K562 (cell line): ENCODE measurements at regions not wholly inside any gene's neighbourhood (a gene's known extent, or its start where the extent isn't known, plus 50 kb on each side); places are given as distances from the start of the nearest gene placed in this dataset.

Experiments
- ATAC-seq: fragments of 200-7000 bp; cut with Tn5 transposase; 3 replicates; pipeline ENCODE4 v1.9.1; 2020; ENCODE audit warnings: moderate library complexity
- BruUV-seq: library from RNA; stranded (reverse); fragments of 400-500 nt; replicated peaks from 2 replicates; lab custom pipeline; 2021; lab: Mats Ljungman, UMichigan
- CTCF ChIA-PET: fragments of 300-600 bp; formaldehyde crosslinking; extraction: SDS; loops from one replicate; lab custom pipeline; 2021; ENCODE audit warnings: low intra/inter-chr PET ratio; lab: Yijun Ruan, JAX
- POLR2A ChIA-PET: fragments of 300-600, 350-650 bp; sonication (Branson Sonifier 250); formaldehyde crosslinking; extraction: SDS; loops from one replicate; lab custom pipeline; 2021; ENCODE audit warnings: antibody characterized with exemption, inconsistent platforms; lab: Yijun Ruan, JAX
- DNase-seq, 4 experiments: peaks; one replicate each; pipeline versions ENCODE4 v3.0.0 to v3.0.0-alpha.2; 2011 to 2018; ENCODE audit warnings: low spot score in 3 of 4, mixed read lengths in 3 of 4; ENCODE audit errors: extremely low read depth in 1 of 4
- FAIRE-seq: peaks from 2 replicates; lab custom pipeline; 2011; peaks lifted over from hg19 to GRCh38; lab: Jason Lieb, UNC
- H2AFZ ChIP-seq: 2 replicates; pipeline ENCODE4 v1.6.0; 2011; ENCODE audit warnings: low read depth, low read length, control low read depth, inconsistent platforms
- H3K27ac ChIP-seq: fragments of 200-600 bp; 3 replicates; pipeline ENCODE4 v1.8.0; 2011; ENCODE audit warnings: low read depth, mild to moderate bottlenecking, control low read depth, inconsistent platforms, low read length, moderate library complexity, mixed read lengths; ENCODE audit errors: extremely low read depth
- H3K27me3 ChIP-seq, 2 experiments: fragments of 300-600 bp in 1 of 2; 2 replicates in 1 of 2; 3 replicates in 1 of 2; pipeline versions ENCODE4 v1.6.0 to v1.8.0; 2011; ENCODE audit warnings: inconsistent platforms in 2 of 2, low read length in 2 of 2, mild to moderate bottlenecking in 1 of 2, mixed read lengths in 1 of 2, moderate library complexity in 1 of 2; ENCODE audit not compliant: control insufficient read depth in 2 of 2, insufficient read depth in 2 of 2
- H3K36me3 ChIP-seq: fragments of 300-600 bp; 3 replicates; pipeline ENCODE4 v1.8.0; 2011; ENCODE audit warnings: mild to moderate bottlenecking, low read length, inconsistent platforms; ENCODE audit not compliant: control insufficient read depth, insufficient read depth
- H3K4me1 ChIP-seq, 2 experiments: fragments of 200-600 bp in 1 of 2; replicated peaks in 1 of 2; 2 replicates in 1 of 2; 3 replicates in 1 of 2; pipeline versions ENCODE4 v1.5.1 to v1.8.0; 2011; ENCODE audit warnings: inconsistent platforms in 2 of 2, low read length in 2 of 2, mild to moderate bottlenecking in 1 of 2, mixed read lengths in 1 of 2, moderate library complexity in 1 of 2; ENCODE audit not compliant: control insufficient read depth in 2 of 2, insufficient read depth in 2 of 2
- H3K4me2 ChIP-seq: 2 replicates; pipeline ENCODE4 v1.6.1; 2011; ENCODE audit warnings: low read length, control low read depth, inconsistent platforms, mixed read lengths; ENCODE audit not compliant: insufficient read depth
- H3K4me3 ChIP-seq: fragments of 200-600 bp; sonication (generic), shearing (Covaris generic); 2 replicates; pipeline ENCODE4 v1.5.1; 2016; ENCODE audit warnings: control low read depth, inconsistent platforms
- H3K79me2 ChIP-seq: fragments of 200-600 bp; 3 replicates; pipeline ENCODE4 v1.8.0; 2011; ENCODE audit warnings: low read length, inconsistent platforms; ENCODE audit not compliant: control insufficient read depth, insufficient read depth
- H3K9ac ChIP-seq, 2 experiments: 2 replicates each; pipeline versions ENCODE4 v1.6.0 to v1.6.1; 2011; ENCODE audit warnings: low read depth in 2 of 2, low read length in 2 of 2, control low read depth in 1 of 2, inconsistent platforms in 1 of 2, mild to moderate bottlenecking in 1 of 2, mixed read lengths in 1 of 2; ENCODE audit not compliant: insufficient read depth in 1 of 2
- H3K9me1 ChIP-seq: one replicate; pipeline ENCODE4 v1.6.0; 2011; ENCODE audit warnings: inconsistent platforms, mild to moderate bottlenecking, low read length, moderate library complexity; ENCODE audit not compliant: control insufficient read depth, insufficient read depth
- H3K9me3 ChIP-seq: replicated peaks from 2 replicates; pipeline ENCODE4 v1.5.1; 2011; ENCODE audit warnings: low read depth, low read length, inconsistent platforms; ENCODE audit not compliant: control insufficient read depth, insufficient read depth
- H4K20me1 ChIP-seq: replicated peaks from 2 replicates; pipeline ENCODE4 v1.6.1; 2011; ENCODE audit warnings: low read length, inconsistent platforms, mixed read lengths; ENCODE audit not compliant: control insufficient read depth, insufficient read depth
- POLR2H ChIP-seq: IDR thresholded peaks from 2 replicates; pipeline ENCODE4 v1.6.1; 2016; ENCODE audit warnings: missing genetic modification characterization, low read depth, mild to moderate bottlenecking, control low read depth, missing compliant biosample characterization, moderate library complexity
- ZNF165 ChIP-seq: fragments of 250-450 bp; sonication (Bioruptor Pico); IDR thresholded peaks from 2 replicates; pipeline ENCODE4 v1.4.0; 2020; ENCODE audit warnings: borderline replicate concordance
- WGBS: fragments of 100-300 bp; shearing (Covaris generic); methylation state at CpG from one replicate; pipeline ENCODE4 v1.1.6; 2016; ENCODE audit warnings: low coverage, mixed read lengths; ENCODE audit not compliant: insufficient coverage; ENCODE audit errors: missing lambda C conversion rate; 5-methylcytosine and 5-hydroxymethylcytosine counted together
- in situ Hi-C: fragments of 300-500 bp; cut with MboI; formaldehyde crosslinking; loops from 4 replicates; pipeline ENCODE4 v1.15.0; 2018; ENCODE audit warnings: inconsistent platforms, mixed read lengths
- intact Hi-C: fragments of 100-400 bp; cut with micrococcal nuclease; formaldehyde crosslinking; loops from 2 replicates; pipeline ENCODE4 v1.14.2; 2022
- TF ChIP-seq, protein P1 (sequence below), 2 experiments: IDR thresholded peaks in 1 of 2; conservative IDR thresholded peaks in 1 of 2; 2 replicates each; pipeline ENCODE4 v1.6.1; 2016; ENCODE audit warnings: low read depth in 2 of 2, mild to moderate bottlenecking in 1 of 2, missing compliant biosample characterization in 1 of 2, missing genetic modification characterization in 1 of 2, moderate library complexity in 1 of 2
- TF ChIP-seq, protein P2 (sequence below): fragments of 450-650 bp; IDR thresholded peaks from 2 replicates; pipeline ENCODE4 v1.7.1; 2018; ENCODE audit warnings: mild to moderate bottlenecking, low read depth; ENCODE audit not compliant: partially characterized antibody

GRCh38 chr12:4194668-4195067 lies 78.9 kb upstream of the CCND2 start:
- H3K27me3 ChIP-seq = peaks cover 20 to 50% of the 10 kb centered on the region in 2 experiments; a peak in 3 of 5 replicates
- in situ Hi-C loops = no loop called here
- ChIA-PET POLR2A (interaction anchor here (0.6 to 1.0 kb wide), 2 partner anchors 16 to 1090 kb away, joined by 3 to 4 read pairs; no protein-coding TSS in a partner anchor), CTCF (no interaction called here)
- no peak overlapping the region for H3K27ac ChIP-seq
- H3K4me1 ChIP-seq = peaks cover 0 to 4% of the 10 kb centered on the region in 2 experiments; a peak in 1 of 5 replicates
- no peaks in the 10 kb centered on the region for H3K79me2 ChIP-seq
- no peaks in the 10 kb centered on the region for H3K9me1 ChIP-seq
- H2AFZ ChIP-seq = no peak overlapping the region
- BruUV-seq = no TSS peak
- no peak overlapping the region for H3K4me2 ChIP-seq
- H3K36me3 ChIP-seq = no peaks in the 10 kb centered on the region
- 0% methylated on average over 3 of the region's 10 CpGs for WGBS
- H3K4me3 ChIP-seq = no peak overlapping the region
- DNase-seq = no peak
- H4K20me1 ChIP-seq = no peaks in the 10 kb centered on the region
- intact Hi-C loops = no loop called here
- H3K9me3 ChIP-seq = no peaks in the 10 kb centered on the region
- no peak overlapping the region for H3K9ac ChIP-seq
- no peak for FAIRE-seq
- no peak for ATAC-seq
- TF ChIP-seq, protein P1, sequence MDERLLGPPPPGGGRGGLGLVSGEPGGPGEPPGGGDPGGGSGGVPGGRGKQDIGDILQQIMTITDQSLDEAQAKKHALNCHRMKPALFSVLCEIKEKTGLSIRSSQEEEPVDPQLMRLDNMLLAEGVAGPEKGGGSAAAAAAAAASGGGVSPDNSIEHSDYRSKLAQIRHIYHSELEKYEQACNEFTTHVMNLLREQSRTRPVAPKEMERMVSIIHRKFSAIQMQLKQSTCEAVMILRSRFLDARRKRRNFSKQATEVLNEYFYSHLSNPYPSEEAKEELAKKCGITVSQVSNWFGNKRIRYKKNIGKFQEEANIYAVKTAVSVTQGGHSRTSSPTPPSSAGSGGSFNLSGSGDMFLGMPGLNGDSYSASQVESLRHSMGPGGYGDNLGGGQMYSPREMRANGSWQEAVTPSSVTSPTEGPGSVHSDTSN (CRISPR knock-in tag; IDR thresholded peaks at IDR 0.05; ENCODE audit: low read depth) = no peak
- TF ChIP-seq, protein P1 (tag; conservative IDR thresholded peaks at IDR 0.05; ENCODE audit: low read depth) = no peak
- TF ChIP-seq, protein P2, sequence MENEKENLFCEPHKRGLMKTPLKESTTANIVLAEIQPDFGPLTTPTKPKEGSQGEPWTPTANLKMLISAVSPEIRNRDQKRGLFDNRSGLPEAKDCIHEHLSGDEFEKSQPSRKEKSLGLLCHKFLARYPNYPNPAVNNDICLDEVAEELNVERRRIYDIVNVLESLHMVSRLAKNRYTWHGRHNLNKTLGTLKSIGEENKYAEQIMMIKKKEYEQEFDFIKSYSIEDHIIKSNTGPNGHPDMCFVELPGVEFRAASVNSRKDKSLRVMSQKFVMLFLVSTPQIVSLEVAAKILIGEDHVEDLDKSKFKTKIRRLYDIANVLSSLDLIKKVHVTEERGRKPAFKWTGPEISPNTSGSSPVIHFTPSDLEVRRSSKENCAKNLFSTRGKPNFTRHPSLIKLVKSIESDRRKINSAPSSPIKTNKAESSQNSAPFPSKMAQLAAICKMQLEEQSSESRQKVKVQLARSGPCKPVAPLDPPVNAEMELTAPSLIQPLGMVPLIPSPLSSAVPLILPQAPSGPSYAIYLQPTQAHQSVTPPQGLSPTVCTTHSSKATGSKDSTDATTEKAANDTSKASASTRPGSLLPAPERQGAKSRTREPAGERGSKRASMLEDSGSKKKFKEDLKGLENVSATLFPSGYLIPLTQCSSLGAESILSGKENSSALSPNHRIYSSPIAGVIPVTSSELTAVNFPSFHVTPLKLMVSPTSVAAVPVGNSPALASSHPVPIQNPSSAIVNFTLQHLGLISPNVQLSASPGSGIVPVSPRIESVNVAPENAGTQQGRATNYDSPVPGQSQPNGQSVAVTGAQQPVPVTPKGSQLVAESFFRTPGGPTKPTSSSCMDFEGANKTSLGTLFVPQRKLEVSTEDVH = no peak
- TF ChIP-seq POLR2H = no peak
- no peak for TF ChIP-seq ZNF165 (CRISPR knock-in tag)
